ENCODE measurements at regions not wholly inside any gene's neighbourhood (a gene's known extent, or its start where the extent isn't known, plus 50 kb on each side); places are given as distances from the start of the nearest gene placed in this dataset.

GRCh38 chr14:86707071-86707470, 1177.1 kb downstream of the FLRT2 start:
- no peaks in the 10 kb centered on the region for H3K4me1 ChIP-seq (ENCODE audit: insufficient read depth, low read length)

GRCh38 chr14:86683561-86683960, 1153.6 kb downstream of the FLRT2 start:
- no peaks in the 10 kb centered on the region for H4K20me1 ChIP-seq (ENCODE audit: insufficient read depth, low read length)
- FAIRE-seq (no peak), DNase-seq (ENCODE audit: low read depth) (no peak)
- H3K4me2 ChIP-seq (ENCODE audit: low read length): no peak overlapping the region
- no peaks in the 10 kb centered on the region for H3K4me1 ChIP-seq (ENCODE audit: insufficient read depth, low read length)
- no peaks in the 10 kb centered on the region for H3K9me3 ChIP-seq (ENCODE audit: insufficient read depth, low read depth, low read length)
- no peak overlapping the region for H3K27ac ChIP-seq (ENCODE audit: low read depth, low read length)
- H3K27me3 ChIP-seq (ENCODE audit: insufficient read depth, low read length): no peaks in the 10 kb centered on the region
- H3K27ac Mint-ChIP-seq (ENCODE audit: unreplicated experiment): no peak overlapping the region
- no peaks in the 10 kb centered on the region for H3K27me3 Mint-ChIP-seq (ENCODE audit: low read depth, unreplicated experiment)
- TF ChIP-seq CTCF (IDR thresholded peaks at IDR 0.05; ENCODE audit: insufficient read depth, low read depth, low read length) (no peak), EZH2 (IDR thresholded peaks at IDR 0.05; ENCODE audit: insufficient read depth, low read length) (no peak)
- no peak overlapping the region for H3K9ac ChIP-seq (ENCODE audit: low read length)
- H3K4me1 Mint-ChIP-seq (ENCODE audit: low read depth, unreplicated experiment): no peaks in the 10 kb centered on the region
- H2AFZ ChIP-seq (ENCODE audit: low read depth, low read length): no peak overlapping the region
- no peak overlapping the region for H3K4me3 ChIP-seq (ENCODE audit: insufficient read depth, low read depth, low read length)
- no peaks in the 10 kb centered on the region for H3K36me3 ChIP-seq (ENCODE audit: insufficient read depth, low read length)
- H3K36me3 Mint-ChIP-seq (ENCODE audit: low read depth, unreplicated experiment): no peaks in the 10 kb centered on the region
- H3K9me3 Mint-ChIP-seq (ENCODE audit: unreplicated experiment): no peaks in the 10 kb centered on the region
- H3K79me2 ChIP-seq (ENCODE audit: insufficient read depth, low read length): no peaks in the 10 kb centered on the region
- no peak overlapping the region for H3K4me3 Mint-ChIP-seq (ENCODE audit: unreplicated experiment)

More at GRCh38 chr14:86707071-86707470, 1177.1 kb downstream of the FLRT2 start:
- no peaks in the 10 kb centered on the region for H3K79me2 ChIP-seq (ENCODE audit: insufficient read depth, low read length)
- DNase-seq (ENCODE audit: low read depth) (no peak), FAIRE-seq (no peak)
- H3K27ac ChIP-seq (ENCODE audit: low read depth, low read length): no peak overlapping the region
- no peak for TF ChIP-seq CTCF (IDR thresholded peaks at IDR 0.05; ENCODE audit: insufficient read depth, low read depth, low read length)
- TF ChIP-seq EZH2 (IDR thresholded peaks at IDR 0.05; ENCODE audit: insufficient read depth, low read length): no peak
- no peak overlapping the region for H2AFZ ChIP-seq (ENCODE audit: low read depth, low read length)
- H4K20me1 ChIP-seq (ENCODE audit: insufficient read depth, low read length): no peaks in the 10 kb centered on the region
- Mint-ChIP-seq H3K9me3 (ENCODE audit: unreplicated experiment) (no peaks in the 10 kb centered on the region), H3K4me3 (ENCODE audit: unreplicated experiment) (no peak overlapping the region), H3K36me3 (ENCODE audit: low read depth, unreplicated experiment) (no peaks in the 10 kb centered on the region), H3K27me3 (ENCODE audit: low read depth, unreplicated experiment) (no peaks in the 10 kb centered on the region), H3K27ac (ENCODE audit: unreplicated experiment) (no peak overlapping the region), H3K4me1 (ENCODE audit: low read depth, unreplicated experiment) (no peaks in the 10 kb centered on the region)
- no peaks in the 10 kb centered on the region for H3K36me3 ChIP-seq (ENCODE audit: insufficient read depth, low read length)
- H3K27me3 ChIP-seq (ENCODE audit: insufficient read depth, low read length): no peaks in the 10 kb centered on the region
- H3K4me2 ChIP-seq (ENCODE audit: low read length): no peak overlapping the region
- H3K9ac ChIP-seq (ENCODE audit: low read length): no peak overlapping the region
- H3K9me3 ChIP-seq (ENCODE audit: insufficient read depth, low read depth, low read length): no peaks in the 10 kb centered on the region
- no peak overlapping the region for H3K4me3 ChIP-seq (ENCODE audit: insufficient read depth, low read depth, low read length)

GRCh38 chr14:86675059-86675458, 1145.1 kb downstream of the FLRT2 start:
- Mint-ChIP-seq H3K4me1 (ENCODE audit: low read depth, unreplicated experiment) (no peaks in the 10 kb centered on the region), H3K9me3 (ENCODE audit: unreplicated experiment) (no peaks in the 10 kb centered on the region), H3K4me3 (ENCODE audit: unreplicated experiment) (no peak overlapping the region), H3K36me3 (ENCODE audit: low read depth, unreplicated experiment) (no peaks in the 10 kb centered on the region), H3K27me3 (ENCODE audit: low read depth, unreplicated experiment) (no peaks in the 10 kb centered on the region), H3K27ac (ENCODE audit: unreplicated experiment) (no peak overlapping the region)
- Histone ChIP-seq H3K4me2 (ENCODE audit: low read length) (no peak overlapping the region), H3K4me1 (ENCODE audit: insufficient read depth, low read length) (no peaks in the 10 kb centered on the region), H3K27ac (ENCODE audit: low read depth, low read length) (no peak overlapping the region), H3K79me2 (ENCODE audit: insufficient read depth, low read length) (no peaks in the 10 kb centered on the region), H2AFZ (ENCODE audit: low read depth, low read length) (no peak overlapping the region), H3K4me3 (ENCODE audit: insufficient read depth, low read depth, low read length) (no peak overlapping the region), H3K9me3 (ENCODE audit: insufficient read depth, low read depth, low read length) (no peaks in the 10 kb centered on the region), H3K9ac (ENCODE audit: low read length) (no peak overlapping the region), H3K27me3 (ENCODE audit: insufficient read depth, low read length) (no peaks in the 10 kb centered on the region), H3K36me3 (ENCODE audit: insufficient read depth, low read length) (no peaks in the 10 kb centered on the region), H4K20me1 (ENCODE audit: insufficient read depth, low read length) (no peaks in the 10 kb centered on the region)
- DNase-seq (ENCODE audit: low read depth) (no peak), FAIRE-seq (no peak)
- no peak for TF ChIP-seq EZH2 (IDR thresholded peaks at IDR 0.05; ENCODE audit: insufficient read depth, low read length)
